HepG2 (cell line): ENCODE measurements at regions not wholly inside any gene's neighbourhood (a gene's known extent, or its start where the extent isn't known, plus 50 kb on each side); places are given as distances from the start of the nearest gene placed in this dataset.

Experiments used
- ATAC-seq: fragments of 200-7000 bp; cut with Tn5 transposase; 3 replicates; pipeline ENCODE4 v1.9.1; 2020; ENCODE audit warnings: mild to moderate bottlenecking, moderate library complexity
- BruUV-seq: library from RNA; stranded (reverse); fragments of 400-500 nt; replicated peaks from 2 replicates; lab custom pipeline; 2021; lab: Mats Ljungman, UMichigan
- CTCF ChIA-PET: fragments of 300-600 bp; formaldehyde crosslinking; extraction: SDS; loops from one replicate; lab custom pipeline; 2021; ENCODE audit warnings: low total read pairs, inconsistent platforms, low intra/inter-chr PET ratio; lab: Yijun Ruan, JAX
- POLR2A ChIA-PET: fragments of 350-600 bp; sonication (Branson Sonifier 250); formaldehyde crosslinking; loops from one replicate; lab custom pipeline; 2020; ENCODE audit warnings: antibody characterized with exemption, inconsistent platforms; lab: Yijun Ruan, JAX
- DNase-seq: peaks from one replicate; pipeline ENCODE4 v3.0.0-alpha.2; 2015; ENCODE audit warnings: low spot score
- FAIRE-seq: peaks from 3 replicates; lab custom pipeline; 2011; peaks lifted over from hg19 to GRCh38; lab: Jason Lieb, UNC
- H2AFZ ChIP-seq: one replicate; pipeline ENCODE4 v1.6.1; 2011; ENCODE audit warnings: low read length, inconsistent platforms
- H3K27ac ChIP-seq: fragments of 300-600 bp; 3 replicates; pipeline ENCODE4 v1.8.0; 2011; ENCODE audit warnings: mixed run types, mild to moderate bottlenecking, mixed read lengths, low read length, inconsistent platforms; ENCODE audit not compliant: insufficient read depth; ENCODE audit errors: extremely low read length
- H3K27me3 ChIP-seq, 2 experiments: fragments of 200-600 bp in 1 of 2; 2 replicates in 1 of 2; 3 replicates in 1 of 2; pipeline versions ENCODE4 v1.6.0 to v1.8.0; 2011; ENCODE audit warnings: low read length in 2 of 2, mild to moderate bottlenecking in 2 of 2, moderate library complexity in 2 of 2, inconsistent platforms in 1 of 2; ENCODE audit not compliant: insufficient read depth in 2 of 2, control insufficient read depth in 1 of 2
- H3K36me3 ChIP-seq, 2 experiments: fragments of 200-600 bp in 1 of 2; replicated peaks in 1 of 2; 2 replicates in 1 of 2; 3 replicates in 1 of 2; pipeline versions ENCODE4 v1.5.1 to v1.8.0; 2011; ENCODE audit warnings: low read length in 2 of 2, inconsistent platforms in 1 of 2; ENCODE audit not compliant: insufficient read depth in 2 of 2, control insufficient read depth in 1 of 2
- H3K4me1 ChIP-seq: 2 replicates; pipeline ENCODE4 v1.5.1; 2012; ENCODE audit warnings: low read length, inconsistent platforms; ENCODE audit not compliant: insufficient read depth
- H3K4me2 ChIP-seq: 2 replicates; pipeline ENCODE4 v1.6.0; 2011; ENCODE audit warnings: low read depth, low read length, inconsistent platforms
- H3K4me3 ChIP-seq, 3 experiments: fragments of 200-600 bp in 1 of 3; sonication (generic), shearing (Covaris generic) in 1 of 3; replicated peaks in 1 of 3; 2 replicates each; pipeline ENCODE4 v1.5.1; 2011 to 2016; ENCODE audit warnings: low read length in 3 of 3, inconsistent platforms in 2 of 3, low read depth in 2 of 3, mild to moderate bottlenecking in 2 of 3, control low read depth in 1 of 3, mixed read lengths in 1 of 3; ENCODE audit not compliant: insufficient read depth in 1 of 3
- H3K79me2 ChIP-seq: one replicate; pipeline ENCODE4 v1.6.1; 2011; ENCODE audit warnings: low read length, inconsistent platforms; ENCODE audit not compliant: insufficient read depth
- H3K9ac ChIP-seq: 2 replicates; pipeline ENCODE4 v1.6.0; 2011; ENCODE audit warnings: mild to moderate bottlenecking, low read depth, low read length, inconsistent platforms; ENCODE audit not compliant: insufficient read depth
- H3K9me3 ChIP-seq: 2 replicates; pipeline ENCODE4 v1.5.1; 2012; ENCODE audit warnings: mild to moderate bottlenecking, low read length
- H4K20me1 ChIP-seq: 2 replicates; pipeline ENCODE4 v1.6.0; 2011; ENCODE audit warnings: inconsistent platforms, mild to moderate bottlenecking, low read length, moderate library complexity; ENCODE audit not compliant: insufficient read depth
- CENPT ChIP-seq: sonication (generic); formaldehyde crosslinking; IDR thresholded peaks from 2 replicates; pipeline ENCODE4 v1.8.0; 2022; ENCODE audit warnings: low read depth, mild to moderate bottlenecking, moderate library complexity, missing genetic modification reagents
- FOXA1 ChIP-seq, 2 experiments: fragments of 450-650 bp in 1 of 2; sonication (generic) in 1 of 2; formaldehyde crosslinking in 1 of 2; IDR thresholded peaks; 2 replicates each; pipeline versions ENCODE4 v1.4.0 to v1.6.1; 2016 to 2020; ENCODE audit warnings: missing genetic modification reagents in 1 of 2
- PCBP1 ChIP-seq: fragments of 200-400 bp; formaldehyde crosslinking; IDR thresholded peaks from 2 replicates; pipeline ENCODE4 v1.6.1; 2017; ENCODE audit warnings: mild to moderate bottlenecking, low read depth, low read length, borderline replicate concordance
- SMARCE1 ChIP-seq: fragments of 450-650 bp; IDR thresholded peaks from 2 replicates; pipeline ENCODE4 v1.6.1; 2017; ENCODE audit warnings: borderline replicate concordance
- TBX3 ChIP-seq: fragments of 450-650 bp; IDR thresholded peaks from 2 replicates; pipeline ENCODE4 v1.6.1; 2017; ENCODE audit warnings: antibody characterized with exemption, mild to moderate bottlenecking, inconsistent platforms, borderline replicate concordance
- THAP7 ChIP-seq: sonication (generic); formaldehyde crosslinking; IDR thresholded peaks from 2 replicates; pipeline ENCODE4 v1.8.1; 2023; ENCODE audit warnings: mild to moderate bottlenecking, missing genetic modification reagents
- WIZ ChIP-seq: sonication (generic); formaldehyde crosslinking; IDR thresholded peaks from 2 replicates; pipeline ENCODE4 v1.5.1; 2020; ENCODE audit warnings: mild to moderate bottlenecking, missing genetic modification reagents
- ZNF260 ChIP-seq: sonication (generic); formaldehyde crosslinking; IDR thresholded peaks from 2 replicates; pipeline ENCODE4 v1.4.0; 2020; ENCODE audit warnings: missing genetic modification reagents, low read depth, mild to moderate bottlenecking, borderline replicate concordance
- ZNF558 ChIP-seq: sonication (generic); formaldehyde crosslinking; IDR thresholded peaks from 2 replicates; pipeline ENCODE4 v1.9.0; 2022; ENCODE audit warnings: mild to moderate bottlenecking, missing genetic modification reagents, borderline replicate concordance
- WGBS: methylation state at CpG from one replicate; pipeline ENCODE4 v1.1.6; 2017; ENCODE audit warnings: low lambda C conversion rate; 5-methylcytosine and 5-hydroxymethylcytosine counted together
- in situ Hi-C: cut with HindIII; loops from 2 replicates; pipeline ENCODE4 v1.10.0; 2017; ENCODE audit warnings: low pct_unique_long_range_greater_than_20kb; ENCODE audit not compliant: extremely low pct_ligation_motif_present
- intact Hi-C: fragments of 100-400 bp; cut with micrococcal nuclease; formaldehyde crosslinking; loops from one replicate; pipeline ENCODE4 v1.10.0; 2022; ENCODE audit not compliant: unreplicated experiment

GRCh38 chr7:51613911-51614357 lies 297.3 kb upstream of the COBL start (continued):
- TF ChIP-seq PCBP1 (no peak), THAP7 (CRISPR knock-in tag) (no peak)

GRCh38 chr7:51611937-51612336 lies 295.3 kb upstream of the COBL start:
- intact Hi-C loops = no loop called here
- H3K79me2 ChIP-seq = no peaks in the 10 kb centered on the region
- H3K9ac ChIP-seq = no peak overlapping the region
- H4K20me1 ChIP-seq = no peaks in the 10 kb centered on the region
- no peak overlapping the region for H3K4me2 ChIP-seq
- POLR2A ChIA-PET = no interaction called here
- H3K27ac ChIP-seq = no peak overlapping the region
- TF ChIP-seq ZNF260 (CRISPR knock-in tag) (no peak), SMARCE1 (no peak), TBX3 (no peak), CENPT (no peak), FOXA1 (IDR thresholded peaks at IDR 0.05) (no peak), FOXA1 (CRISPR knock-in tag; IDR thresholded peaks at IDR 0.05) (no peak), WIZ (CRISPR knock-in tag) (no peak), ZNF558 (no peak)
- H3K4me3 ChIP-seq = no peak overlapping the region
- ATAC-seq = no peak
- H3K27me3 ChIP-seq = peaks cover 0 to 14% of the 10 kb centered on the region in 2 experiments; a peak in 1 of 5 replicates
- BruUV-seq = no TSS peak
- in situ Hi-C loops = no loop called here
- no peaks in the 10 kb centered on the region for H3K36me3 ChIP-seq
- no peaks in the 10 kb centered on the region for H3K4me1 ChIP-seq
- DNase-seq = no peak
- CTCF ChIA-PET = no interaction called here
- 44% methylated on average over 1 of the region's 1 CpG for WGBS
- no peak for FAIRE-seq
- no peaks in the 10 kb centered on the region for H3K9me3 ChIP-seq
- H2AFZ ChIP-seq = no peak overlapping the region
